ENCODE measurements at regions not wholly inside any gene's neighbourhood (a gene's known extent, or its start where the extent isn't known, plus 50 kb on each side); places are given as distances from the start of the nearest gene placed in this dataset.
A peak's percentile ranks its signal among the peaks of the same experiment; 100 is the strongest.

- no peak overlapping the region for H2AFZ ChIP-seq
- no peak for DNase-seq
- no peaks in the 10 kb centered on the region for H3K4me1 ChIP-seq (replicated peaks; ENCODE audit: insufficient read depth)
- no peaks in the 10 kb centered on the region for H4K20me1 ChIP-seq (ENCODE audit: insufficient read depth)
- BruUV-seq (replicated peaks), result no TSS peak
- H3F3A ChIP-seq (ENCODE audit: insufficient read depth, low read depth), result no peaks in the 10 kb centered on the region; the same call in 1 of the 2 replicates
- POLR2A ChIA-PET (ENCODE audit: unreplicated experiment), result no interaction called here
- H3K9me2 ChIP-seq (ENCODE audit: insufficient read depth), result no peaks in the 10 kb centered on the region
- intact Hi-C loops (cut with micrococcal nuclease; ENCODE audit: unreplicated experiment), result no loop called here
- no peaks in the 10 kb centered on the region for H3K27me3 ChIP-seq (ENCODE audit: insufficient read depth, low read depth)
- TF ChIP-seq EZH2 (IDR thresholded peaks at IDR 0.05; ENCODE audit: low read depth) (no peak), CTCF (conservative IDR thresholded peaks at IDR 0.05) (peak; percentile 39; the same call in 1 of the 2 replicates)
- CTCF ChIA-PET, result no interaction called here
- no peak overlapping the region for H3K27ac ChIP-seq
- no peaks in the 10 kb centered on the region for H3K79me2 ChIP-seq (ENCODE audit: low read depth)
- no peaks in the 10 kb centered on the region for H3K36me3 ChIP-seq (ENCODE audit: low read depth)
- no peaks in the 10 kb centered on the region for H3K9me3 ChIP-seq (ENCODE audit: insufficient read depth, low read depth)
- H3K4me3 ChIP-seq, result no peak overlapping the region
- no peak overlapping the region for H3K4me2 ChIP-seq
Observed at GRCh38 chr12:94710933-94711332, 60.6 kb upstream of the TMCC3 start.

- no peak overlapping the region for H3K4me3 ChIP-seq
- DNase-seq, result no peak
- H3K27ac ChIP-seq, result no peak overlapping the region
- no peaks in the 10 kb centered on the region for H3K9me3 ChIP-seq (ENCODE audit: insufficient read depth, low read depth)
- no peaks in the 10 kb centered on the region for H3K36me3 ChIP-seq (ENCODE audit: low read depth)
- H2AFZ ChIP-seq, result no peak overlapping the region
- H3K79me2 ChIP-seq (ENCODE audit: low read depth), result no peaks in the 10 kb centered on the region
- TF ChIP-seq EZH2 (IDR thresholded peaks at IDR 0.05; ENCODE audit: low read depth), result no peak
- TF ChIP-seq CTCF (conservative IDR thresholded peaks at IDR 0.05), result no peak
- no peaks in the 10 kb centered on the region for H4K20me1 ChIP-seq (ENCODE audit: insufficient read depth)
- no TSS peak for BruUV-seq (replicated peaks)
- H3F3A ChIP-seq (ENCODE audit: insufficient read depth, low read depth), result peaks cover 7% of the 10 kb centered on the region; the same call in 1 of the 2 replicates
- H3K9me2 ChIP-seq (ENCODE audit: insufficient read depth), result peaks cover 2% of the 10 kb centered on the region; the same call in 1 of the 2 replicates
- peaks cover 19% of the 10 kb centered on the region for H3K4me1 ChIP-seq (replicated peaks; ENCODE audit: insufficient read depth)
- ChIA-PET POLR2A (ENCODE audit: unreplicated experiment) (no interaction called here), CTCF (no interaction called here)
- intact Hi-C loops (cut with micrococcal nuclease; ENCODE audit: unreplicated experiment), result no loop called here
- no peaks in the 10 kb centered on the region for H3K27me3 ChIP-seq (ENCODE audit: insufficient read depth, low read depth)
- H3K4me2 ChIP-seq, result no peak overlapping the region
Observed at GRCh38 chr12:94707892-94708291, 57.5 kb upstream of the TMCC3 start.

- no peaks in the 10 kb centered on the region for H3K36me3 ChIP-seq (ENCODE audit: low read depth)
- CTCF ChIA-PET, result no interaction called here
- DNase-seq, result no peak
- H3K4me1 ChIP-seq (replicated peaks; ENCODE audit: insufficient read depth), result peaks cover 19% of the 10 kb centered on the region
- H3K27ac ChIP-seq, result no peak overlapping the region
- POLR2A ChIA-PET (ENCODE audit: unreplicated experiment), result no interaction called here
- H2AFZ ChIP-seq, result no peak overlapping the region
- no peaks in the 10 kb centered on the region for H3K27me3 ChIP-seq (ENCODE audit: insufficient read depth, low read depth)
- no peak overlapping the region for H3K4me3 ChIP-seq
- intact Hi-C loops (cut with micrococcal nuclease; ENCODE audit: unreplicated experiment), result no loop called here
- H3K9me3 ChIP-seq (ENCODE audit: insufficient read depth, low read depth), result no peaks in the 10 kb centered on the region
- TF ChIP-seq CTCF (conservative IDR thresholded peaks at IDR 0.05) (no peak), EZH2 (IDR thresholded peaks at IDR 0.05; ENCODE audit: low read depth) (no peak)
- H3K79me2 ChIP-seq (ENCODE audit: low read depth), result no peaks in the 10 kb centered on the region
- peaks cover 2% of the 10 kb centered on the region; the same call in 1 of the 2 replicates for H3K9me2 ChIP-seq (ENCODE audit: insufficient read depth)
- peaks cover 7% of the 10 kb centered on the region; the same call in 1 of the 2 replicates for H3F3A ChIP-seq (ENCODE audit: insufficient read depth, low read depth)
- H3K4me2 ChIP-seq, result no peak overlapping the region
- no TSS peak for BruUV-seq (replicated peaks)
- no peaks in the 10 kb centered on the region for H4K20me1 ChIP-seq (ENCODE audit: insufficient read depth)
Observed at GRCh38 chr12:94707036-94707435, 56.7 kb upstream of the TMCC3 start.
